Dermis blood vessel endothelial cell (primary cell): ENCODE measurements at regions not wholly inside any gene's neighbourhood (a gene's known extent, or its start where the extent isn't known, plus 50 kb on each side); places are given as distances from the start of the nearest gene placed in this dataset.

Experiments used
- DNase-seq: peaks from one replicate; pipeline ENCODE4 v3.0.0; 2010

- DNase-seq, result no peak
Measured at GRCh38 chr2:898319-898718, 52.3 kb upstream of the SNTG2 start.

GRCh38 chr2:897091-897490 lies 53.6 kb upstream of the SNTG2 start:
- DNase-seq, result no peak

- no peak for DNase-seq
Measured at GRCh38 chr2:893311-893710, 57.3 kb upstream of the SNTG2 start.

- no peak for DNase-seq
Measured at GRCh38 chr2:892892-893291, 57.8 kb upstream of the SNTG2 start.

- no peak for DNase-seq
Measured at GRCh38 chr2:892401-892800, 58.2 kb upstream of the SNTG2 start.

GRCh38 chr2:891734-892133 lies 58.9 kb upstream of the SNTG2 start:
- DNase-seq, result no peak

- DNase-seq, result no peak
Measured at GRCh38 chr2:890791-891190, 59.9 kb upstream of the SNTG2 start.

- DNase-seq, result no peak
Measured at GRCh38 chr2:890214-890613, 60.4 kb upstream of the SNTG2 start.

- no peak for DNase-seq
Measured at GRCh38 chr2:888906-889566, 61.6 kb upstream of the SNTG2 start.

- DNase-seq, result no peak
Measured at GRCh38 chr2:888211-888801, 62.3 kb upstream of the SNTG2 start.

GRCh38 chr2:887639-888038 lies 63.0 kb upstream of the SNTG2 start:
- no peak for DNase-seq

- DNase-seq, result no peak
Measured at GRCh38 chr2:886072-887022, 64.3 kb upstream of the SNTG2 start.

- no peak for DNase-seq
Measured at GRCh38 chr2:885230-886071, 65.2 kb upstream of the SNTG2 start.

- DNase-seq, result no peak
Measured at GRCh38 chr2:883803-884748, 66.6 kb upstream of the SNTG2 start.

- DNase-seq, result no peak
Measured at GRCh38 chr2:883260-883802, 67.3 kb upstream of the SNTG2 start.

GRCh38 chr2:881204-881918 lies 69.3 kb upstream of the SNTG2 start:
- no peak for DNase-seq

GRCh38 chr2:880201-880970 lies 70.3 kb upstream of the SNTG2 start:
- DNase-seq, result no peak

- DNase-seq, result no peak
Measured at GRCh38 chr2:879540-879939, 71.1 kb upstream of the SNTG2 start.

- DNase-seq, result no peak
Measured at GRCh38 chr2:878245-878930, 72.3 kb upstream of the SNTG2 start.
